Liver (tissue), 3 donors: ENCODE measurements at regions not wholly inside any gene's neighbourhood (a gene's known extent, or its start where the extent isn't known, plus 50 kb on each side); places are given as distances from the start of the nearest gene placed in this dataset.

Source experiments
- CTCF ChIP-seq: fragments of 150-350 bp; IDR thresholded peaks from 2 replicates; pipeline ENCODE4 v1.5.1; 2017; ENCODE audit warnings: improper control_type of control experiment, low read depth, low read length; ENCODE audit not compliant: missing input control
- EGR1 ChIP-seq, 2 donors: IDR thresholded peaks; 2 replicates each; pipeline ENCODE4 v1.6.1; 2016 to 2018; ENCODE audit warnings: antibody characterized with exemption in 2 of 2, low read depth in 2 of 2
- GABPA ChIP-seq, 2 donors: IDR thresholded peaks in 1 of 2; conservative IDR thresholded peaks in 1 of 2; 2 replicates each; pipeline ENCODE4 v1.6.1; 2016; ENCODE audit warnings: antibody characterized with exemption in 2 of 2, mild to moderate bottlenecking in 1 of 2, moderate library complexity in 1 of 2
- HNF4A ChIP-seq, 2 donors: conservative IDR thresholded peaks; 2 replicates each; pipeline ENCODE4 v1.6.1; 2016; ENCODE audit warnings: antibody characterized with exemption in 2 of 2, mild to moderate bottlenecking in 2 of 2
- JUND ChIP-seq, 2 donors: IDR thresholded peaks; 2 replicates each; pipeline ENCODE4 v1.6.1; 2016; ENCODE audit warnings: antibody characterized with exemption in 2 of 2
- NR2F2 ChIP-seq: IDR thresholded peaks from 2 replicates; pipeline ENCODE4 v1.6.1; 2016; ENCODE audit warnings: antibody characterized with exemption
- RAD21 ChIP-seq, 2 donors: IDR thresholded peaks; 2 replicates each; pipeline ENCODE4 v1.6.1; 2016; ENCODE audit warnings: antibody characterized with exemption in 2 of 2, mild to moderate bottlenecking in 2 of 2
- REST ChIP-seq: IDR thresholded peaks from 2 replicates; pipeline ENCODE4 v1.6.1; 2016; ENCODE audit warnings: antibody characterized with exemption, mild to moderate bottlenecking
- TAF1 ChIP-seq: conservative IDR thresholded peaks from 2 replicates; pipeline ENCODE4 v1.6.1; 2016; ENCODE audit warnings: antibody characterized with exemption, mild to moderate bottlenecking
- ZBTB33 ChIP-seq: IDR thresholded peaks from 2 replicates; pipeline ENCODE4 v1.6.1; 2016; ENCODE audit warnings: antibody characterized with exemption
- donor health status: healthy.
- donor health status: healthy.

- TF ChIP-seq CTCF, result no peak
- TF ChIP-seq TAF1, result no peak
- TF ChIP-seq HNF4A (conservative IDR thresholded peaks at IDR 0.05), result no peak
- no peak for TF ChIP-seq ZBTB33
- no peak for TF ChIP-seq EGR1 (IDR thresholded peaks at IDR 0.05; ENCODE audit: low read depth in 2 of 2)
- no peak for TF ChIP-seq GABPA (IDR thresholded peaks at IDR 0.05 in 1 of 2, conservative IDR thresholded peaks at IDR 0.05 in 1 of 2)
- no peak for TF ChIP-seq JUND (IDR thresholded peaks at IDR 0.05)
- no peak for TF ChIP-seq REST
- TF ChIP-seq RAD21 (IDR thresholded peaks at IDR 0.05), result no peak
- TF ChIP-seq NR2F2, result no peak
These were observed 526.3 kb upstream of the TECRL start for GRCh38 chr4:64935469-64936001.
